ENCODE measurements at regions not wholly inside any gene's neighbourhood (a gene's known extent, or its start where the extent isn't known, plus 50 kb on each side); places are given as distances from the start of the nearest gene placed in this dataset.

DNA sequence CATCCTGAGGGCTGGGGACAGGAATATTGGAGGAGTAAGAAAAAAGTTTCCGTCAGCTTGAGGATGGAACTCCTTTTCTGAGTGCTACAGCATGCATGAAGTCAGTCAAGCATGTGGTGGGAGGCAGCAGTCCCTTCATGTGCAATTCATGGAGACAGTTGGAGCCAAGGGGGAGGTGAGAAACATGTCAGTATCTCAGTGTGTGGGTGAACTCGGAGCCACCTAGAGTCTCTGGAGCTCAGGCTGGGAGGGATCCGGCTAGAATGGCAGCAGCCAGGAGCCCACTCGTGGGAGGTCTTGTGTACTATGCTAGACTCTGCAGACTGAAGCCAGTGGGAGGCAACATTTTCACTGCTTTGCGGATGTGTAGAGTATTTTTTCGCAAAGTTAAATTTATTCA lies 60.3 kb downstream of the AVPR1A start:
- Histone ChIP-seq H3K27me3 (ENCODE audit: control insufficient read depth, insufficient read depth, low read length) (no peaks in the 10 kb centered on the region; the same call in 1 of the 2 replicates), H3K4me3 (ENCODE audit: low read depth, low read length) (no peak overlapping the region), H3K36me3 (ENCODE audit: control insufficient read depth, insufficient read depth, low read length) (no peaks in the 10 kb centered on the region)
- CTCF ChIA-PET, result no interaction called here
- POLR2A ChIA-PET, result no interaction called here
- no peak for DNase-seq (ENCODE audit: low read depth)
- TF ChIP-seq, protein P1, sequence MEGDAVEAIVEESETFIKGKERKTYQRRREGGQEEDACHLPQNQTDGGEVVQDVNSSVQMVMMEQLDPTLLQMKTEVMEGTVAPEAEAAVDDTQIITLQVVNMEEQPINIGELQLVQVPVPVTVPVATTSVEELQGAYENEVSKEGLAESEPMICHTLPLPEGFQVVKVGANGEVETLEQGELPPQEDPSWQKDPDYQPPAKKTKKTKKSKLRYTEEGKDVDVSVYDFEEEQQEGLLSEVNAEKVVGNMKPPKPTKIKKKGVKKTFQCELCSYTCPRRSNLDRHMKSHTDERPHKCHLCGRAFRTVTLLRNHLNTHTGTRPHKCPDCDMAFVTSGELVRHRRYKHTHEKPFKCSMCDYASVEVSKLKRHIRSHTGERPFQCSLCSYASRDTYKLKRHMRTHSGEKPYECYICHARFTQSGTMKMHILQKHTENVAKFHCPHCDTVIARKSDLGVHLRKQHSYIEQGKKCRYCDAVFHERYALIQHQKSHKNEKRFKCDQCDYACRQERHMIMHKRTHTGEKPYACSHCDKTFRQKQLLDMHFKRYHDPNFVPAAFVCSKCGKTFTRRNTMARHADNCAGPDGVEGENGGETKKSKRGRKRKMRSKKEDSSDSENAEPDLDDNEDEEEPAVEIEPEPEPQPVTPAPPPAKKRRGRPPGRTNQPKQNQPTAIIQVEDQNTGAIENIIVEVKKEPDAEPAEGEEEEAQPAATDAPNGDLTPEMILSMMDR (IDR thresholded peaks at IDR 0.05; ENCODE audit: insufficient read depth, low read depth, low read length), result no peak

DNA sequence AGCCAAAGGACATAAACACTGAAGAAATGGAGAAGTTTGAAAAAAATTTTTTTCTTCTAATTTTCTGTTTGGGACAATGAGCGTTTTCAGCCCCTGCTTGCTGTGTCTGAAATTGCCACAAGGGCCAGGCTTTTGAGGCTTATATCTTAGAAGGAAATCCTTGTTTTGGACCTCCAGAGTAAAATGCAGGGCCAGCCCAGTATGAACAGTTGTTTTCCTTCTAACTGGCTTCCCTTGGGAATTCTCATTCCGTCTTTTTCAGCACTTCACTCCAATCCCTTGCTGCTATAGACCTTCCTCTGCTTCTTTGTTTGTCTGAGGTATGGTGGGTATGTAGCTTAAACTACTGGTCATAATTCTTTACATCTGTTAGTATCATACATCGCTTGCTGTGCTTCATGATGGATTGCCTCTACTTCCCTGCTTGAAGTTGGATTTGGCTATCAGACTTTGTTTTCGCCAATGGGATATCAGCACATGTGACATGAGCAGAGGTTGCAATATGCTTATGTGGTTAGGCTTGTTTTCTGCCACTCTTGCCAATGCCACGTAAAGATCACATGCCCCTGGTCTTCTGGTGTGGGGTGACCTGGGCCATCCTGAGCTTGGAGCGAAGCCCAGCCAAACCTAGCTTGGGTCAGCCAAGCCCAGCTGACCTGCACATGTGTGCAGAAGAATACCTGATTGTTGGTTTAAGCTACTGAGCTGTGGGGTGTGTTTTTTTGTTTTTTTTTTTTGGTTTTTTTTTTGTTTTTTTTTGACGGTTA lies 64.7 kb downstream of the AVPR1A start:
- H3K4me3 ChIP-seq (ENCODE audit: low read depth, low read length), result no peak overlapping the region
- TF ChIP-seq, protein P1 (IDR thresholded peaks at IDR 0.05; ENCODE audit: insufficient read depth, low read depth, low read length), result no peak
- no peaks in the 10 kb centered on the region for H3K36me3 ChIP-seq (ENCODE audit: control insufficient read depth, insufficient read depth, low read length)
- no peaks in the 10 kb centered on the region; the same call in 1 of the 2 replicates for H3K27me3 ChIP-seq (ENCODE audit: control insufficient read depth, insufficient read depth, low read length)
- DNase-seq (ENCODE audit: low read depth), result no peak
- ChIA-PET POLR2A (no interaction called here), CTCF (interaction anchor here (0.7 to 1.3 kb wide), 2 partner anchors 17 to 990 kb away, joined by 3 to 4 read pairs; no protein-coding TSS in a partner anchor)

DNA sequence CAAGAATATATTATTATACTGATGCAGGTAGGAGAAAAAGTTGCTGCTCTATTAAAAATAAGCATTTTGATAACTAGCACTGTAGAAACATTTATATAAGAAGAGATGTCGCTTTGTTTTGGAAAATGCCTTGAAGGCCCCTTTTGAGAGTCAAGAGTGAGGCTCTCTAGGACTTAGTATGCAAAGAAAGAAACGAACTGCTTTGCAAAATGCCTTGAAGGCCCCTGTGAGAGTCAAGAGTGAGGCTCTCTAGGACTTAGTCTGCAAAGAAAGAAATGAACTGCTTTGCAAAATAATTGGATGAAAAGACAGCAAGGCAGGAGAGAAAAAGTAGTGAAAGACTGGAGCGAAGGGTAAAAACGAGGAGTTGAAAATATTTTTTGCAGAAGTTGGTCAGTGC lies 65.9 kb downstream of the AVPR1A start:
- no peak overlapping the region for H3K4me3 ChIP-seq (ENCODE audit: low read depth, low read length)
- no peaks in the 10 kb centered on the region for H3K36me3 ChIP-seq (ENCODE audit: control insufficient read depth, insufficient read depth, low read length)
- no peak for DNase-seq (ENCODE audit: low read depth)
- POLR2A ChIA-PET, result no interaction called here
- CTCF ChIA-PET, result interaction anchor here (0.6 to 1.3 kb wide), 3 partner anchors 11 to 1313 kb away, joined by 3 to 4 read pairs (median 3); no protein-coding TSS in a partner anchor
- H3K27me3 ChIP-seq (ENCODE audit: control insufficient read depth, insufficient read depth, low read length), result no peaks in the 10 kb centered on the region; the same call in 1 of the 2 replicates
- TF ChIP-seq, protein P1 (IDR thresholded peaks at IDR 0.05; ENCODE audit: insufficient read depth, low read depth, low read length), result no peak

DNA sequence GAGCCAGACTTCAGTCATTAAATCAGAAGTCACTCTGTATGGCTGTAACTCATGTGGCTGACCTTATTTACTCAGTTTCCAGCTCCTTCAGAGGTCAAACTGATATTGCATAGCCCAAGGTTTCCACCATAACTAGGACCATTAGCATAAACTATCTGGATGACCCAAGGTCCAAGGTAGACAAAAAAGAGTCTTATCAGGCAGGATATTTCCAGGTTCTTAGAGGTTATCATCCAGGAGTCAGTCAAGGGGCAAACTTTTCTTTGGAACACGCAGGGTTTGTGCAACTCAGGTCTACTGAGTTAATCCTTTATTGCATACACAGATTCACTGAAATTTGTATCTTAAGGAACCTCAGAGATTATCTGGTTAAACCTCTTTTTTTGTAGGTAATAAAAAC lies 66.5 kb downstream of the AVPR1A start:
- CTCF ChIA-PET, result interaction anchor here (0.8 kb wide), 1 partner anchor 12 kb away, joined by 3 read pairs; no protein-coding TSS in a partner anchor
- TF ChIP-seq, protein P1 (IDR thresholded peaks at IDR 0.05; ENCODE audit: insufficient read depth, low read depth, low read length), result no peak
- no peak overlapping the region for H3K4me3 ChIP-seq (ENCODE audit: low read depth, low read length)
- POLR2A ChIA-PET, result no interaction called here
- H3K36me3 ChIP-seq (ENCODE audit: control insufficient read depth, insufficient read depth, low read length), result no peaks in the 10 kb centered on the region
- no peak for DNase-seq (ENCODE audit: low read depth)
- no peaks in the 10 kb centered on the region; the same call in 1 of the 2 replicates for H3K27me3 ChIP-seq (ENCODE audit: control insufficient read depth, insufficient read depth, low read length)

DNA sequence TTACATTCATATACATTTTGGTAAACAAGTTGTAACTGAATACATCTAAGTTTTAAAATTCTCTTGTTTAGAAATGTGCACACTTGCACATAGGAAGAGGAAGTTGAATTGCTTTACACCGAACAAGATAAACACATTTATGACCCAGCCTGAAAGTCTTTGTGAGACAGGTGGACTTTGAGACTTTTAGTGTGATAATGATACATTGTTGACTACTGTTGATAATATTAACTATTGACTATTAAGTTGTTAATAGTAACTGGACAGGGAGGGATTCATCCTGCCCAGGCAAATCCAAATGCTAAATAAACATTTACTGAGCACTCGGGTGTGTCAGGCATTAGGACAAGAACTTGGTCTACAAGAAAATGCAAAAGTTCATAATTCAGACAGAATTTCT lies 68.0 kb downstream of the AVPR1A start:
- Histone ChIP-seq H3K27me3 (ENCODE audit: control insufficient read depth, insufficient read depth, low read length) (no peaks in the 10 kb centered on the region; the same call in 1 of the 2 replicates), H3K4me3 (ENCODE audit: low read depth, low read length) (no peak overlapping the region), H3K36me3 (ENCODE audit: control insufficient read depth, insufficient read depth, low read length) (no peaks in the 10 kb centered on the region)
- ChIA-PET POLR2A (no interaction called here), CTCF (no interaction called here)
- DNase-seq (ENCODE audit: low read depth), result no peak
- TF ChIP-seq, protein P1 (IDR thresholded peaks at IDR 0.05; ENCODE audit: insufficient read depth, low read depth, low read length), result no peak
